Pancreas (tissue), 10 donors: ENCODE measurements at regions not wholly inside any gene's neighbourhood (a gene's known extent, or its start where the extent isn't known, plus 50 kb on each side); places are given as distances from the start of the nearest gene placed in this dataset.

ENCODE experiments used
- ATAC-seq, 4 donors: fragments of 200-7000 bp; cut with Tn5 transposase; one replicate each; pipeline versions ENCODE4 v1.8.0 to v1.9.1; 2020; ENCODE audit warnings: mild to moderate bottlenecking in 4 of 4, moderate library complexity in 4 of 4
- DNase-seq, 6 donors: peaks; one replicate each; pipeline ENCODE4 v3.0.0-alpha.2; 2020
- FAIRE-seq: peaks from 2 replicates; lab custom pipeline; 2012; peaks lifted over from hg19 to GRCh38; lab: Jason Lieb, UNC
- H3K27ac ChIP-seq, 4 donors: fragments of 200-600 bp; sonication (generic); 1 replicate in 3 of 4; 2 replicates in 1 of 4; pipeline versions ENCODE4 v1.5.0 to v1.8.0; 2020
- H3K27me3 ChIP-seq, 4 donors: fragments of 200-600 bp; one replicate each; pipeline ENCODE4 v1.8.0; 2021
- H3K36me3 ChIP-seq, 3 donors: fragments of 200-600 bp; sonication (generic) in 1 of 3; one replicate each; pipeline versions ENCODE4 v1.5.0 to v1.8.0; 2020 to 2021
- H3K4me1 ChIP-seq, 3 donors: fragments of 200-600 bp; one replicate each; pipeline ENCODE4 v1.8.0; 2021
- H3K4me3 ChIP-seq, 4 donors: fragments of 200-600 bp; sonication (generic) in 2 of 4; one replicate each; pipeline versions ENCODE4 v1.5.0 to v1.8.0; 2020 to 2021
- H3K9me3 ChIP-seq, 4 donors: fragments of 200-600 bp; one replicate each; pipeline ENCODE4 v1.8.0; 2021
- CTCF ChIP-seq, 4 donors: fragments of 200-600 bp; sonication (generic) in 3 of 4; IDR thresholded peaks; one replicate each; pipeline versions ENCODE4 v1.5.0 to v1.8.0; 2021; ENCODE audit warnings: antibody characterized with exemption in 4 of 4
- WGBS, 2 donors: extraction: QIAGEN DNeasy Blood & Tissue Kit; methylation state at CpG; one replicate each; pipeline ENCODE4 v1.1.7; 2013; 5-methylcytosine and 5-hydroxymethylcytosine counted together
- intact Hi-C, 3 donors: fragments of 100-400 bp; cut with DNase I; formaldehyde crosslinking; loops; one replicate each; pipeline versions ENCODE4 v1.11.1 to v1.14.2; 2022
- donor health status: healthy with polysubstance abuse.
- donor health status: DM: no; HTN: no; CAD: no; lungs with moderate emphysema.
- donor health status: DM: no; HTN: no; CAD: no.
- donor health status: control.
- donor health status: control.
- donor health status: Bipolar disorder and iron deficiency.
- donor health status: DM: yes; HTN: yes; CAD: no.
- donor health status: DM: no; HTN: no; CAD: no.
- donor health status: DM: no; HTN: no; CAD: no.
- donor health status: DM: yes; HTN: yes; CAD: no.

DNA sequence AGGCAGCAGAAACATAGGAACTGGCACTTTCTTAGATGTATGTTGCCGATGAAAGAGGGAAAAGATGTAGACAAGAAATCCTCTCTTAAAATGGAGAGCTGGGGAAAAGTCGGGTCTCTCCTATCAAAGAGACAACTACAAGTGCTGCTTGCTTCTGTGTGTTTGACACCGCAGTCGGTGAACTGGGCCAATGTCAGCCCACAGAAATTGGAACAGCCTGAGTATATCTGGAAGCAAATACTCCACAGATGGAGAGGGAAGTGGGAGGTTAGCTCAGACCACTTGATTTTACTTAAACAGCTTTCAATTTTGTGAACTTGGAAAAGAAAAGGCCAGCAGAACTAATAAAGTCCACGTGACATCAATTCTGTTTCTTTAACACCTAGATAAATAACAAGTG lies 230.9 kb upstream of the FAT1 start:
- ATAC-seq, result peak in 1 of 4 donors; percentile 29
- TF ChIP-seq CTCF (IDR thresholded peaks at IDR 0.05), result no peak

GRCh38 chr4:186954956-186955355 lies 231.3 kb upstream of the FAT1 start:
- intact Hi-C loops, result no loop called here
- no peak for FAIRE-seq

More for the DNA sequence above, 230.9 kb upstream of the FAT1 start:
- Histone ChIP-seq H3K27me3 (no peaks in the 10 kb centered on the region), H3K36me3 (no peaks in the 10 kb centered on the region), H3K4me1 (peaks cover 0 to 9% (median 1%) of the 10 kb centered on the region in 3 donors), H3K4me3 (no peak overlapping the region), H3K27ac (no peak overlapping the region), H3K9me3 (no peaks in the 10 kb centered on the region)
- FAIRE-seq (no peak), DNase-seq (no peak)
- intact Hi-C loops, result no loop called here
- WGBS, 2 donors, result 46 to 60% methylated on average over 5 of the region's 5 CpGs

GRCh38 chr4:186957952-186958555 lies 234.4 kb upstream of the FAT1 start:
- TF ChIP-seq CTCF (IDR thresholded peaks at IDR 0.05), result no peak
- H3K4me3 ChIP-seq, result no peak overlapping the region
- no peak for ATAC-seq
- 54 to 58% methylated on average over 3 of the region's 3 CpGs for WGBS, 2 donors
- no peaks in the 10 kb centered on the region for H3K27me3 ChIP-seq
- FAIRE-seq, result no peak
- no peak for DNase-seq
- no peaks in the 10 kb centered on the region for H3K4me1 ChIP-seq
- no peaks in the 10 kb centered on the region for H3K36me3 ChIP-seq
- no peak overlapping the region for H3K27ac ChIP-seq
- no peaks in the 10 kb centered on the region for H3K9me3 ChIP-seq
- intact Hi-C loops, result no loop called here

More at GRCh38 chr4:186954956-186955355, 231.3 kb upstream of the FAT1 start:
- Histone ChIP-seq H3K27me3 (no peaks in the 10 kb centered on the region), H3K27ac (no peak overlapping the region), H3K36me3 (no peaks in the 10 kb centered on the region), H3K4me3 (no peak overlapping the region), H3K4me1 (peaks cover 0 to 5% (median 0%) of the 10 kb centered on the region in 3 donors), H3K9me3 (no peaks in the 10 kb centered on the region)
- DNase-seq (no peak), ATAC-seq (no peak)
- 74 to 81% methylated on average over 7 of the region's 7 CpGs for WGBS, 2 donors
- no peak for TF ChIP-seq CTCF (IDR thresholded peaks at IDR 0.05)

GRCh38 chr4:186958726-186959350 lies 235.2 kb upstream of the FAT1 start:
- whole genome bisulfite sequencing, 2 donors, result 70 to 89% methylated on average over 9 of the region's 9 CpGs
- no peak for FAIRE-seq
- Histone ChIP-seq H3K27me3 (no peaks in the 10 kb centered on the region), H3K4me1 (no peaks in the 10 kb centered on the region), H3K36me3 (no peaks in the 10 kb centered on the region), H3K9me3 (no peaks in the 10 kb centered on the region), H3K27ac (no peak overlapping the region), H3K4me3 (no peak overlapping the region)
- intact Hi-C loops, result no loop called here
- TF ChIP-seq CTCF (IDR thresholded peaks at IDR 0.05), result no peak
- no peak for DNase-seq
- no peak for ATAC-seq
